ENCODE measurements at regions not wholly inside any gene's neighbourhood (a gene's known extent, or its start where the extent isn't known, plus 50 kb on each side); places are given as distances from the start of the nearest gene placed in this dataset.

DNA sequence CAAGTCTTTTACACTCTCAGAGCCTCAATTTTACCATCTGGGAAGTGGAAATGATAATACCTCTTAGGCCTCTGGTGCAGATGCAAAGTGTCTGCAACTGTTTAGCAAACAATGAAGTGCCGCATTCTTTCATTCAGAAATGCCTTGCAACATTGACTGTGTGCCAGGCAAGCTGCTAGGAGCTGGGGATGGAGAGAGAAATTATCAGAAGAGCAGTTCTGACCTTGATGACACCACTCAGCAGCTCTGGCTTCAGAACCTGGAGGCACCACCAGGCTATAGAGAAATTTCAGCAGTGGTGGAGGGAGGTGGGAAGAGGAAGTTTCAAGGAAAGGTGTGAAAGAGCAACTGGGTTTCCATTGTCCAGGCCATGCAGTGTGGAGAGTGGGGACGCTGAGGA, 78.1 kb upstream of the HABP2 start:
- TF ChIP-seq, protein P1, sequence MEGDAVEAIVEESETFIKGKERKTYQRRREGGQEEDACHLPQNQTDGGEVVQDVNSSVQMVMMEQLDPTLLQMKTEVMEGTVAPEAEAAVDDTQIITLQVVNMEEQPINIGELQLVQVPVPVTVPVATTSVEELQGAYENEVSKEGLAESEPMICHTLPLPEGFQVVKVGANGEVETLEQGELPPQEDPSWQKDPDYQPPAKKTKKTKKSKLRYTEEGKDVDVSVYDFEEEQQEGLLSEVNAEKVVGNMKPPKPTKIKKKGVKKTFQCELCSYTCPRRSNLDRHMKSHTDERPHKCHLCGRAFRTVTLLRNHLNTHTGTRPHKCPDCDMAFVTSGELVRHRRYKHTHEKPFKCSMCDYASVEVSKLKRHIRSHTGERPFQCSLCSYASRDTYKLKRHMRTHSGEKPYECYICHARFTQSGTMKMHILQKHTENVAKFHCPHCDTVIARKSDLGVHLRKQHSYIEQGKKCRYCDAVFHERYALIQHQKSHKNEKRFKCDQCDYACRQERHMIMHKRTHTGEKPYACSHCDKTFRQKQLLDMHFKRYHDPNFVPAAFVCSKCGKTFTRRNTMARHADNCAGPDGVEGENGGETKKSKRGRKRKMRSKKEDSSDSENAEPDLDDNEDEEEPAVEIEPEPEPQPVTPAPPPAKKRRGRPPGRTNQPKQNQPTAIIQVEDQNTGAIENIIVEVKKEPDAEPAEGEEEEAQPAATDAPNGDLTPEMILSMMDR (IDR thresholded peaks at IDR 0.05), result no peak
- no peak for TF ChIP-seq POLR2A (IDR thresholded peaks at IDR 0.05)
- WGBS, 2 donors, result 44 to 64% methylated on average over 2 of the region's 2 CpGs
- no peak overlapping the region for H3K4me3 ChIP-seq (ENCODE audit: low read depth, poor library complexity, severe bottlenecking)
- intact Hi-C loops (cut with DNase I; ENCODE audit: low total_unique reads), result no loop called here
- no peak for DNase-seq (ENCODE audit: low spot score in 2 of 2)

DNA sequence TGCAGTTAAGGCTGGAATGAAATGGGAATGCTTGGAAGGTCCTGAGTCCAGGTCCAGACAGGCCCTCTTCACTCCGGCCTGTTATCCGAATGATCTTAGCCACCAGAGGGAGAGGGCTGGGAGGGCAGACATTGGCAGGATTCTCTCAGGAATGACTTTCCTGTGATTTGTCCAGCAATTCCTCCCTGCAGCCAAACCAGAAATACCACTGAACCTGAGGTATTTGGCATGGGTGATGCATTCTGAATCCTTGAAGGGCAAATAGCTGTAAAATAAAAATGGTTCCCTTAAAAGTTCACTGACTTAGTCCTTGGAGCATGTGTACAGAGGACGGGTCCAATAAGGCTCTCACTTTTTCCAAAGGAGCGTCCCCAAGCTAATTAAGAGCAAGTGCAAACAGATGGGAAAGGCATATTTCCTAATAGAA, 77.5 kb upstream of the HABP2 start:
- WGBS, 2 donors, result 26% methylated on average over 4 of the region's 4 CpGs
- DNase-seq (ENCODE audit: low spot score in 2 of 2), result no peak
- intact Hi-C loops (cut with DNase I; ENCODE audit: low total_unique reads), result no loop called here
- no peak for TF ChIP-seq POLR2A (IDR thresholded peaks at IDR 0.05)
- H3K4me3 ChIP-seq (ENCODE audit: low read depth, poor library complexity, severe bottlenecking), result no peak overlapping the region

DNA sequence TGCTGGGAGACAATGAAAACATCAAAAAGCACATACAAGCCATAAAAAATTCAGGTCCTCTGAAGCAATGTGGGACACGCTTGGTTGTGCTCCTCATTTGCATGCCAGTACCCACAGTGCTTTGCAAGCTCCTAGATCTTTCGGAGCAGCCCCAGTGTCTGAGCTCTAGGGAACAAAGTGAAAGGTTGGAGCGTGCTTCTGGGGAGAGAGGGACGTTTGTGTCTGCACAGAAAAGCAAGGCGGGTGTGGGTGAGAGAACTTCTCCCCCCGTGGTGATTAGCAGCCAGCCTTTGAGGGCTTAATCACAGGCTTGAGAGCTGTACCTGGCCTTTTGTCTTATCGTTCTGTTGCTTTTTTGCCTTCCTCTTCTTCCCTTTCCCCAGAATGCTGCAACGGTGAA, 76.7 kb upstream of the HABP2 start:
- WGBS, 2 donors, result 24 to 38% methylated on average over 8 of the region's 8 CpGs
- TF ChIP-seq POLR2A (IDR thresholded peaks at IDR 0.05), result no peak
- TF ChIP-seq, protein P1 (IDR thresholded peaks at IDR 0.05), result no peak
- DNase-seq (ENCODE audit: low spot score in 2 of 2), result no peak
- intact Hi-C loops (cut with DNase I; ENCODE audit: low total_unique reads), result no loop called here
- H3K4me3 ChIP-seq (ENCODE audit: low read depth, poor library complexity, severe bottlenecking), result no peak overlapping the region

DNA sequence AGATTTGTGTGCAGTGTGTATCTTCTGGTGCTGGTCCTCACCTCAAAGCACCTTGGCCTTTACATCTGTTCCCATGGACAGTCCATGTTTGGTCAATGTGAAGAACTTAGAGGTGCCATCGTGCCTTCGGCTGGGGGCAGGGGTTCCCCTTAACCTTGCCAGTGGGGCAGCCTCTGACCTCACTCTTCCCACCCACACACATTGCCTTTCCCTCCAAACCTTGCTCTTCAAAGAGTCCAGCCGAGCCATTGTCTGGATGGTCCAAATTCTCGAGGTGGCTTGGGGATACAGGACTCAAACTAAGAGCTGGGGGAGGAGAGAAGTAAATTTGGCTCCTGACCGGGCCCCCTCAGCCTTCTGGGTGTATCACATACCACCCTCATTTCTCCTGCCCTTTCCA, 76.2 kb upstream of the HABP2 start:
- no peak for DNase-seq (ENCODE audit: low spot score in 2 of 2)
- intact Hi-C loops (cut with DNase I; ENCODE audit: low total_unique reads), result no loop called here
- WGBS, 2 donors, result 77% methylated on average over 5 of the region's 5 CpGs

DNA sequence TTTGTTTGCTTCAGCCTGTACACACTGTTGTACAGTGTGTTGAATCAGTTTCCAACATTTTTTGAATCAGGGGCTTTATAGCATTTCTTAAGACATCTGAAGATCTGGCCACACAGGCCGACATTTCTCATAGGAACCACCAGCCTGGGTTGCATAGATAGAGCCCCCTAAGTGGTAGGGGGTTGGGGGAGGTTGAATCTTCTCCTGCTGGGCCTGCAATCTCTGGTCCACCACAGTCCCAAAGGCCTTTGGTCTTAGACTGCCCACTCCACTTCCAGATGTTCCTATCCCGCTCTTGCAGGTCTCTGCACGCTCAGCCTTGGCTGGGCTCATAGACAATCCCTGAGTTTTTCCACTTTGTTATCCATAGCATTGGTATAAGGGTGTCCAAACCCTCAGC, 75.4 kb upstream of the HABP2 start:
- TF ChIP-seq POLR2A (IDR thresholded peaks at IDR 0.05), result no peak
- TF ChIP-seq, protein P1 (IDR thresholded peaks at IDR 0.05), result no peak
- DNase-seq (ENCODE audit: low spot score in 2 of 2), result no peak
- 93 to 94% methylated on average over 3 of the region's 3 CpGs for WGBS, 2 donors
- H3K4me3 ChIP-seq (ENCODE audit: low read depth, poor library complexity, severe bottlenecking), result no peak overlapping the region
- intact Hi-C loops (cut with DNase I; ENCODE audit: low total_unique reads), result no loop called here

More for the DNA sequence above, 76.2 kb upstream of the HABP2 start:
- no peak overlapping the region for H3K4me3 ChIP-seq (ENCODE audit: low read depth, poor library complexity, severe bottlenecking)
- TF ChIP-seq POLR2A (IDR thresholded peaks at IDR 0.05), result no peak
- TF ChIP-seq, protein P1 (IDR thresholded peaks at IDR 0.05), result no peak

DNA sequence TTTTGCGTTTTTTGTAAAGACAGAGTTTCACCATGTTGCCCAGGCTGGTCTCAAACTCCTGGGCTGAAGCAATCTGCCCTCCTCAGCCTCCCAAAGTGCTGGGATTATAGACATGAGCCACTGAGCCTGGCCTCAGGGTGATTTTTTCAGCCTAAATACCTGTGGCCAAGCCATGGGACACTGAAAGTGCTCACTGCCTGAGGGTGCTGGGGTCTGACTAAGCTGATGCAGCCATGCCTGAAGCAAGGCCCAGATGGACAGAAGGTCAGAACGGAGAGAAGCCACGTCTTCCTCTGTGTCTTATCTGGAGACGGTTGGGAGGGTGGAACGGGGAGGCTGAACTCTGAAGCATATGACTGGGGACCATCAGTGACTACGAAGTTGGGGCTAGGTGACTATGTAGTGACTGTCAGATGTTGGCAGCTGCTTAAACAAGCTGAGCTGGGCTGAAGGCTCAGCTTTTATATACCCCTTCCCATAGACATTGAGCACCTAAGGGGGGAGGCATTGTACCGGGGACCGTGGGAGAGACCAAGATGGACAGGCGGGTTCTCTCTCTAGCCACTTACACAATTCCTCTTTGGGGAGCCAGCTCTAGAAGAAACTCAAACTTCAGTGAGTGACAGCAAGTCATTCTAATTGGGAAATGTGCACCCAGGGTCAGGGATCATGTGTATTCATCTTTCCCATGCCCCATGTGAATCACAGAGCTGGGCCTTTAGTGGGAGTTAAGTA, 73.3 kb upstream of the HABP2 start:
- intact Hi-C loops (cut with DNase I; ENCODE audit: low total_unique reads), result no loop called here
- DNase-seq (ENCODE audit: low spot score in 2 of 2), result no peak
- 92 to 97% methylated on average over 9 of the region's 9 CpGs for WGBS, 2 donors
- TF ChIP-seq, protein P1 (IDR thresholded peaks at IDR 0.05), result no peak
- TF ChIP-seq POLR2A (IDR thresholded peaks at IDR 0.05), result no peak
- no peak overlapping the region for H3K4me3 ChIP-seq (ENCODE audit: low read depth, poor library complexity, severe bottlenecking)

Measured in lower leg skin (tissue), 4 donors.